HepG2 (cell line): ENCODE measurements at regions not wholly inside any gene's neighbourhood (a gene's known extent, or its start where the extent isn't known, plus 50 kb on each side); places are given as distances from the start of the nearest gene placed in this dataset.

Experiments
- CTCF ChIP-seq: sonication (generic); formaldehyde crosslinking; IDR thresholded peaks from 2 replicates; pipeline ENCODE4 v1.5.0; 2020; ENCODE audit warnings: mild to moderate bottlenecking, missing genetic modification reagents, moderate library complexity
- EP300 ChIP-seq, 3 experiments: sonication (generic) in 1 of 3; formaldehyde crosslinking in 1 of 3; IDR thresholded peaks; 2 replicates each; pipeline versions ENCODE4 v1.5.1 to v1.6.1; 2011 to 2020; ENCODE audit warnings: low read depth in 2 of 3, low read length in 2 of 3, borderline replicate concordance in 1 of 3, improper control_type of control experiment in 1 of 3, mild to moderate bottlenecking in 1 of 3, missing genetic modification reagents in 1 of 3, moderate library complexity in 1 of 3
- FOXA3 ChIP-seq: IDR thresholded peaks from 2 replicates; pipeline ENCODE4 v1.6.1; 2016; ENCODE audit warnings: missing genetic modification reagents, missing compliant biosample characterization
- HOXA5 ChIP-seq: sonication (generic); formaldehyde crosslinking; IDR thresholded peaks from 2 replicates; pipeline ENCODE4 v1.4.0; 2020; ENCODE audit warnings: missing genetic modification reagents
- RAD21 ChIP-seq: fragments of 450-650 bp; formaldehyde crosslinking; IDR thresholded peaks from 2 replicates; pipeline ENCODE4 v1.5.0; 2020; ENCODE audit warnings: mild to moderate bottlenecking
- SP4 ChIP-seq: sonication (generic); formaldehyde crosslinking; IDR thresholded peaks from 2 replicates; pipeline ENCODE4 v1.8.1; 2023; ENCODE audit warnings: mild to moderate bottlenecking, missing genetic modification reagents
- TBL1XR1 ChIP-seq: fragments of 150-350 bp; IDR thresholded peaks from 2 replicates; pipeline ENCODE4 v1.6.1; 2014; ENCODE audit warnings: borderline replicate concordance, low read length; ENCODE audit not compliant: partially characterized antibody
- TFDP1 ChIP-seq: IDR thresholded peaks from 2 replicates; pipeline ENCODE4 v1.6.1; 2016; ENCODE audit warnings: missing compliant biosample characterization, missing genetic modification reagents, borderline replicate concordance

GRCh38 chr22:27100789-27101188 lies 443.4 kb downstream of the MIAT start:
- no peak for TF ChIP-seq EP300 (IDR thresholded peaks at IDR 0.05; ENCODE audit: low read depth in 2 of 2, low read length in 2 of 2)
- TF ChIP-seq EP300 (CRISPR knock-in tag; IDR thresholded peaks at IDR 0.05; ENCODE audit: borderline replicate concordance), result no peak
- TF ChIP-seq HOXA5, result no peak
- no peak for TF ChIP-seq RAD21 (CRISPR knock-in tag)
- TF ChIP-seq TBL1XR1, result no peak
- no peak for TF ChIP-seq SP4 (CRISPR knock-in tag)
- no peak for TF ChIP-seq CTCF
- no peak for TF ChIP-seq FOXA3 (CRISPR knock-in tag)
- no peak for TF ChIP-seq TFDP1 (CRISPR knock-in tag)
